HG03378 (cell line): ENCODE measurements at regions not wholly inside any gene's neighbourhood (a gene's known extent, or its start where the extent isn't known, plus 50 kb on each side); places are given as distances from the start of the nearest gene placed in this dataset.
"Not testable (repeated sequence)": the region's sequence is repeated elsewhere in the genome, so short reads cannot be mapped to it uniquely, and the experiment has no call there.

Experiments
- ATAC-seq: cut with Tn5 transposase; IDR thresholded peaks from one replicate; pipeline ENCODE4 v1.9.1; 2021; ENCODE audit warnings: mild to moderate bottlenecking, moderate library complexity; ENCODE audit not compliant: unreplicated experiment

DNA sequence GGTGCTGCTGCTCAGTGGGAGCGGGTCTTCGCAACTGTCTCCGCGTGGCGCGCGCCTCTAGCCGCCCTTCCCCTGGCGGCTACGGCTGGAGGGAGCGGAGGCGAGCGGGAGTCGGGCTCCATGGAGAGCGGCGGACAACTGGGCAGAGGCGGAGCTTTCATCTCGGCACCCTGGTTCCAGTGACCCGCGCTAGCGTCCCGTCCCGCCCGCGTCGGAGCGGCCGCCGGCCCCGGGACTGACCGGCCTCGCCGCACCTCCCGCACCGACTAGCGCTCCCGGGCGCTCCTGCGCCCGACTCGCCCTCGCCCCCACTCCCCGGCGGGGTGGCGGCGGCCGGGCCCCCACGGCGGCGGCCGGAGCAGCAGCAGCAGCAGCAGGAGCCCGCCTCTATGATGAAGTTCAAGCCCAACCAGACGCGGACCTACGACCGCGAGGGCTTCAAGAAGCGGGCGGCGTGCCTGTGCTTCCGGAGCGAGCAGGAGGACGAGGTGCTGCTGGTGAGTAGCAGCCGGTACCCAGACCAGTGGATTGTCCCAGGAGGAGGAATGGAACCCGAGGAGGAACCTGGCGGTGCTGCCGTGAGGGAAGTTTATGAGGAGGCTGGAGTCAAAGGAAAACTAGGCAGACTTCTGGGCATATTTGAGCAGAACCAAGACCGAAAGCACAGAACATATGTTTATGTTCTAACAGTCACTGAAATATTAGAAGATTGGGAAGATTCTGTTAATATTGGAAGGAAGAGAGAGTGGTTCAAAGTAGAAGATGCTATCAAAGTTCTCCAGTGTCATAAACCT, 69.2 kb upstream of the NOTCH2NLA start:
- ATAC-seq = peak; percentile 27

DNA sequence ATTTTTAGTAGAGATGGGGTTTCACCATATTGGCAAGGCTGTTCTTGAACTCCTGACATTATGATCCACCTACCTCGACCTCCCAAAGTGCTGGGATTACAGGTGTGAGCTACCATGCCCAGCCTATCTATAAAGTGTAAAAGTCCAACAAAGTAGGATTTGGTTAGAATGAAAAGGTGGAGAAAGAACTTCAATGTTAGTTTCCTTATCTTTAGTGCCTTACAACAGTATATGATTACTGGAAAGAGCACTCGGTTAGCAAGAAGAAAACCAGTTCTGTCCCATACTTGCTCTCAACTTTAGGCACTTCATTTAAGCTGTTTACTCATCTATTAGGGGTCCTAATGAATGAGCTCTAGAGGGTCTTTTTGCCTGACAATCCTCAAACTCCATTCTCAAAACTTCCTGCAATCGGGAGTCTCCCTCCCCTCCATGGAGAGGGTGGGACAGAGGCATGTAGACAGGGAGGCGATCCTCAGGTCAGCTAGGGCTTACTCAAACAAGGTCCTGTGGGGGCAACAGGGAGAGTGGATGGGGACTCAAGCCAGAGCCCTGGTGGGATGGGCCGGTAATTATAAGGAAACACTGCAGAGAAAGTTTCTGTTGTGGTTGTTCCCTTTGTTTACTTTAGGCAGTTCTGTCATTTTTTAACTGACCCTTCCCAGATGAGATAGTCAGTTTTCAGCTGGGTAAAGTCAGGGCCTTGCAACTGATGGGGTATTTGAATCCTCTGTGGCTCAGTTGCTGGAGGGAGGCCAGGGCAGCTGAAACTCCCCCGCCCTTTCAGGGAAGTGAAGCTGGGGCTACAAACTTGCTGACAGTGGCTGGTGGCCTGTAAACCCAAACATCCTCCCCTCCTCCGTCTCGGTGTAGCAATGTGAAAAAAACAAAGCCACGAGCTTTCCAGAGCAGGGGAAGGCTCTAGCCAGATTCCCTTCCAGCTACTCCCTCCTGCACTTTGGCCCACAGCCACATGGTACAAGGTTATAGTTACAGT, 64.4 kb upstream of the NOTCH2NLA start:
- ATAC-seq = peak; percentile 50

DNA sequence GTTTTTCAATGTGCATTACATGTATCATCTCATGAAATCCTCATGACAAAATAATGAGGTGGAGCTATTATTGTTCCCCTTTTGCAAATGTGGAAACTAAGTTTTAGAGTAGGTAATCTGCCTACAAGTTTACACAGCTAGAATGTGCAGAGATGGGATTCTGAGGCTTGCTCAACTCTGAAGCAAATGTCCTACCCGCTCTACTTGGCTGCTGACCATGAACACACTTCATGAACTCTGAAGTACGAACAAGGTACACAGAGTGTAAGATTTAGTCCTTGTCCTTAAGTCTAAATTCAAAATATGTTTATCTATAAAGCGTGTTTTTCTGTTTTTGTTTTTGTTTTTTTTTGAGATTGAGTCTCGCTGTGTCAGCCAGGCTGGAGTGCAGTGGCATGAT, 63.6 kb upstream of the NOTCH2NLA start:
- not testable (repeated sequence) for ATAC-seq

DNA sequence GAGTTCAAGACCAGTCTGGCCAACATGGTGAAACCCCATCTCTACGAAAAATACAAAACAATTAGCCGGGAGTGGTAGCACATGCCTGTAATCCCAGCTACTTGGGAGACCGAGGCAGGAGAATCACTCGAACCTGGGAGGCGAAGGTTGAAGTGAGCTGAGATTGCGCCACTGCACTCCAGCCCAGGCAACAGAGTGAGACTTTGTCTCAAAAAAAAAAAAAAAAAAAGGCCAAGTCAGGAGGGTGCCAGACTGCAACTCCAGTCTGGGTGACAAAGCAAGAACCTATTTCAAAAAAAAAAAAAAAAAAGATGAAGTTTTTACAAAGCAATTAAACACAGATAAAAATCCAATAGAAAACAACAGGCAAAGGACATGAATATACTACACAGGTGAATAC, 59.1 kb upstream of the NOTCH2NLA start:
- ATAC-seq = not testable (repeated sequence)

DNA sequence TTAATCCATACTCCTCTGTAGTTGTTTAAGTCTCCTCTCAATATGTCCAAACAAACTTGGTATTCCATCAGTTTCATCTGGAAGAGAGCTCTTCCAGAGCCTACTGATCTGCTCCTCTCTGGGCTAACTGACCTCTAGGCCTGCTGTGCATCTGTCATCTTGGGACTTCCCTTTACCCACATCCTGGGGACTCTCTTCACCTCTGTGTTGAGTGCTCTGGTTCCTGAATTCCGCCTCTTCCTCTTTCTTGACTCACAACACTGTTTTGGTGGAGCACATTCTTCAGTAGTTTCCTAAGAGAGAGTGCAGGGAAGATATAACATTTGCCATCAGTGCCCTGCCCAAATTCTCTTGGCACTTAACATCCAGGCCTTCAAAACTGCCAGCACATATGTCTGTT, 55.9 kb upstream of the NOTCH2NLA start:
- ATAC-seq = peak; percentile 71

DNA sequence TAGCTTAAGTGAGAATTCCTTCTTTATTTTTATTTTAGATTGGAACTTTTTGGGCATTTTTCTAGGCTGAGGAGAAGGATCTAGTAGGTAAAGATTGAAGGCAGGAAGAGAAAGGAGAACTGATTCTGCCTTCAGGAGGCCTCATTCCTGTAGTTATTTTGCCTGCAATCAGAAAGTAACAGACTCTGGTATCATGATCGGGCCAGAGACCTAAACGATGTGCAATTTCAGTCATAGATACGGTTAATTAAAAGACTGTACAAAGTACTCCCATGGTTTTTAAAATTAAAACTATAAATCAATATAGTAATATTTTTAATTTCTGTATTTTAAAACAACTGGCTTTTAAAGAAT, 54.7 kb upstream of the NOTCH2NLA start:
- ATAC-seq = peak; percentile 35

DNA sequence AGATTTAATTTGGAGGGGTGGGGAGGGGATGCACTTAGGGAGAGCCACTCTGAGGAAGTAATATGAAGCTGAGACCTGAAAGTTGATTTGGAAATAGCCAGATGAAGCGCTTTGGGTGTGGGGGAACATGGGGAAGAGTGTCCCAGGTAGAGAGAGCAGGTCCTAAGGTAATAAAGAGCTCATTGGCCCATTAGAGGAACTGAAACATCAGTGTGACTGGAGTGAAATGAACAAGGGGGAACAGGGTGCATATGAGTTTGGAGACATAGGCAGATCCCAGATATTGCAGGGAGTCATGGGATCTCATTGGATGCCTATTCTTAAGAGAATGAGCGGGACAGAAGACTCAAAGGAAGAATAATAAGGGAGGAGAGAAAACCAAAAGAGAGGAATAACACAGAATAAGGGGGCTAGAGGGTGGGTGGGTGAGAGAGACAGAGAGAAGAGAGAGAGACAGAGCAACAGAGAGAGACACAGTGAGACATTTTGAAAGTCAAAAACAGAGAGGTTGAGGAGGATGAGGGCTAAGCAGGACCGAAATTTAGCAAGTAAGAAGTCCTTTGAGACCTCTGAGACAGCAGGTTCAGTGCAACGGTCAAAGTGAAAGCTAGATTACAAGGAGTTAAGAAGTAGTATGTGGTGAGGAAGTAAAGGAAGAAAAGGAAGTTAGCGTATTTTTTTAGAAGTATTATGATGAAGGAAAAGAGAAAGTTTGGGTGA, 54.1 kb upstream of the NOTCH2NLA start:
- peak; percentile 70 for ATAC-seq

DNA sequence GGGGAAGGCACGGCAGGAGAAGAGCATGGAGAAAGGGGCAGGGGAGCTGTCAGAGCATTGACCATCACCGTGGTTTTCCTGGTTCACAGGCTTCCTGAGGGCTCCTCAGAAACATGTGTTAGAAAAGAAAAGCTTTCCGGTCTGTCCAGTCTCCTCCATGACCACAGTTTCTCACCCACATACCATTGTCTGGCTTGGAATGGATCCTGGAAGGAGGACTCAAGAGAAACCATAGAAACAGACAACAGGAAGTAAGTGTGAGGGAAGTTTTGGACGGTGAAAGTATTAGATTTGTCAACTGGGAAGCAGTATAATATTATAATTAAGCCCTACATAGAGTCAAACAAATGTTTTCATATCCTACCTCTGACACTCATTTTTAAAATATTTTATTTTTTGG, 52.7 kb upstream of the NOTCH2NLA start:
- ATAC-seq = not testable (repeated sequence)

DNA sequence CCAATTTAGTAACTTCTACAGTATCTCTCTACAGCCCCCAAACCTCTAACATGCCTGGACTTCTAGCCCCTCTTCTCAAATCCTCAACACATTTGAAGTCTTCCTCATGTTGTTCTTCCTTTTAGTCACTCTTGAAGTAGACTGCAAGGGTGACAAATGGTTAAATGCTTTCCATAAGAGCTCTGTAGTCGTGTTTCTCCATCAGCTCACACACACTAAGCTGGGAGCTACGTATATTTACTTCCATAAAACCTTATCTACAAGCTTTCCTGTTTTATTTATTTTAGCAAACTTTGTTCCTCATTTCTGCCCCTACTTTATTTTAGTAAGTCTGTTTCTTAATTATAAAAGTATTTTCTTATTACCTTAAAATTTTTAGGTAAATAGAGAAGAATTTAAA, 49.9 kb upstream of the NOTCH2NLA start:
- ATAC-seq = not testable (repeated sequence)
